H1 (cell line): ENCODE measurements at regions not wholly inside any gene's neighbourhood (a gene's known extent, or its start where the extent isn't known, plus 50 kb on each side); places are given as distances from the start of the nearest gene placed in this dataset.

ENCODE experiments used
- CTCF ChIA-PET: fragments of 300-600 bp; sonication (Branson Sonifier 250); formaldehyde crosslinking; loops from one replicate; lab custom pipeline; 2021; ENCODE audit not compliant: partially characterized antibody; lab: Charles Lee
- POLR2A ChIA-PET: fragments of 300-600 bp; sonication (Branson Sonifier 250); formaldehyde crosslinking; loops from one replicate; lab custom pipeline; 2021; ENCODE audit warnings: inconsistent platforms; ENCODE audit not compliant: partially characterized antibody; lab: Charles Lee
- DNase-seq, 2 experiments: peaks; one replicate each; pipeline versions ENCODE4 v3.0.0 to v3.0.0-alpha.2; 2010 to 2022; ENCODE audit warnings: low spot score in 2 of 2, low read depth in 1 of 2, mixed read lengths in 1 of 2
- FAIRE-seq: peaks from 2 replicates; lab custom pipeline; 2011; peaks lifted over from hg19 to GRCh38; lab: Jason Lieb, UNC
- H2AFZ ChIP-seq: 2 replicates; pipeline ENCODE4 v1.8.1; 2012; ENCODE audit warnings: low read length, inconsistent platforms
- H2AK5ac ChIP-seq: 2 replicates; pipeline ENCODE4 v1.6.1; 2013; ENCODE audit warnings: low read depth, low read length
- H2BK120ac ChIP-seq: replicated peaks from 2 replicates; pipeline ENCODE3; 2013; ENCODE audit warnings: low read depth, low read length, inconsistent platforms
- H2BK12ac ChIP-seq: 2 replicates; pipeline ENCODE4 v1.6.1; 2013; ENCODE audit warnings: low read depth, low read length
- H2BK15ac ChIP-seq: 2 replicates; pipeline ENCODE4 v1.6.1; 2013; ENCODE audit warnings: low read length
- H2BK20ac ChIP-seq: 2 replicates; pipeline ENCODE4 v1.6.1; 2013; ENCODE audit warnings: low read length
- H2BK5ac ChIP-seq: 2 replicates; pipeline ENCODE4 v1.6.1; 2013; ENCODE audit warnings: low read depth, low read length
- H3K14ac ChIP-seq: 2 replicates; pipeline ENCODE4 v1.6.1; 2013; ENCODE audit warnings: inconsistent platforms; ENCODE audit not compliant: insufficient read length
- H3K18ac ChIP-seq: 2 replicates; pipeline ENCODE4 v1.6.1; 2013; ENCODE audit warnings: low read length; ENCODE audit errors: extremely low read depth
- H3K23ac ChIP-seq: 2 replicates; pipeline ENCODE4 v1.6.1; 2013; ENCODE audit warnings: inconsistent platforms; ENCODE audit not compliant: insufficient read length
- H3K23me2 ChIP-seq: 2 replicates; pipeline ENCODE4 v1.6.1; 2013; ENCODE audit warnings: low read depth, low read length
- H3K27ac ChIP-seq: 2 replicates; pipeline ENCODE4 v1.6.1; 2011; ENCODE audit warnings: low read depth, low read length, inconsistent platforms
- H3K27me3 ChIP-seq, 4 experiments: replicated peaks in 1 of 4; 1 replicate in 1 of 4; 2 replicates in 3 of 4; pipeline versions ENCODE4 v1.6.1 to v1.8.1; 2011 to 2013; ENCODE audit warnings: low read length in 3 of 4, mild to moderate bottlenecking in 3 of 4, inconsistent platforms in 2 of 4, mixed read lengths in 2 of 4, moderate library complexity in 1 of 4; ENCODE audit not compliant: control insufficient read depth in 3 of 4, insufficient read depth in 3 of 4; ENCODE audit errors: extremely low read depth in 1 of 4
- H3K36me3 ChIP-seq, 4 experiments: 2 replicates each; pipeline versions ENCODE4 v1.6.1 to v1.8.1; 2011 to 2013; ENCODE audit warnings: mild to moderate bottlenecking in 4 of 4, low read length in 3 of 4, moderate library complexity in 2 of 4, control low read depth in 1 of 4, inconsistent platforms in 1 of 4; ENCODE audit not compliant: insufficient read depth in 4 of 4, control insufficient read depth in 2 of 4
- H3K4ac ChIP-seq: replicated peaks from 2 replicates; pipeline ENCODE3; 2013; ENCODE audit warnings: low read length, low read depth, mixed read lengths, inconsistent platforms; ENCODE audit not compliant: insufficient read length
- H3K4me1 ChIP-seq, 4 experiments: replicated peaks in 1 of 4; 1 replicate in 1 of 4; 2 replicates in 3 of 4; pipeline versions ENCODE4 v1.6.1 to v1.8.1; 2011 to 2013; ENCODE audit warnings: low read length in 3 of 4, inconsistent platforms in 2 of 4, mixed read lengths in 1 of 4; ENCODE audit not compliant: insufficient read depth in 4 of 4, control insufficient read depth in 3 of 4
- H3K4me2 ChIP-seq, 2 experiments: 2 replicates each; pipeline versions ENCODE4 v1.6.1 to v1.8.1; 2011 to 2013; ENCODE audit warnings: low read depth in 2 of 2, low read length in 2 of 2, control low read depth in 1 of 2, inconsistent platforms in 1 of 2, mild to moderate bottlenecking in 1 of 2; ENCODE audit not compliant: insufficient read depth in 1 of 2
- H3K4me3 ChIP-seq, 4 experiments: fragments of 200-600, 300-600 bp in 1 of 4; sonication (generic), shearing (Covaris generic), sonication (Bioruptor Twin) in 1 of 4; 2 replicates each; pipeline versions ENCODE4 v1.5.1 to v1.8.1; 2011 to 2016; ENCODE audit warnings: low read length in 4 of 4, low read depth in 3 of 4, control low read depth in 2 of 4, inconsistent platforms in 2 of 4, mild to moderate bottlenecking in 2 of 4, mixed read lengths in 1 of 4, moderate library complexity in 1 of 4; ENCODE audit not compliant: insufficient read depth in 2 of 4; ENCODE audit errors: extremely low read depth in 1 of 4
- H3K56ac ChIP-seq: replicated peaks from 2 replicates; pipeline ENCODE3; 2013; ENCODE audit warnings: low read depth, mild to moderate bottlenecking, mixed read lengths, low read length, inconsistent platforms; ENCODE audit not compliant: insufficient read length
- H3K79me1 ChIP-seq: 2 replicates; pipeline ENCODE4 v1.6.1; 2013; ENCODE audit warnings: low read depth, low read length, control low read depth
- H3K79me2 ChIP-seq, 2 experiments: 2 replicates each; pipeline versions ENCODE4 v1.6.1 to v1.8.1; 2012 to 2013; ENCODE audit warnings: low read length in 2 of 2, mild to moderate bottlenecking in 2 of 2, inconsistent platforms in 1 of 2; ENCODE audit not compliant: insufficient read depth in 2 of 2, control insufficient read depth in 1 of 2
- H3K9ac ChIP-seq, 4 experiments: replicated peaks in 1 of 4; 1 replicate in 1 of 4; 2 replicates in 3 of 4; pipeline versions ENCODE4 v1.6.1 to v1.8.1; 2011 to 2013; ENCODE audit warnings: low read depth in 3 of 4, low read length in 3 of 4, control low read depth in 2 of 4, mild to moderate bottlenecking in 2 of 4, moderate library complexity in 2 of 4, inconsistent platforms in 1 of 4; ENCODE audit errors: extremely low read depth in 1 of 4
- H3K9me3 ChIP-seq, 2 experiments: 2 replicates each; pipeline versions ENCODE4 v1.6.1 to v1.8.1; 2012 to 2013; ENCODE audit warnings: mild to moderate bottlenecking in 2 of 2, moderate library complexity in 2 of 2, control low read depth in 1 of 2, inconsistent platforms in 1 of 2, low read depth in 1 of 2, low read length in 1 of 2, mixed read lengths in 1 of 2; ENCODE audit not compliant: insufficient read depth in 2 of 2
- H4K20me1 ChIP-seq, 2 experiments: replicated peaks in 1 of 2; 2 replicates each; pipeline versions ENCODE3 to v1.8.1; 2011 to 2013; ENCODE audit warnings: inconsistent platforms in 2 of 2, low read length in 2 of 2, mild to moderate bottlenecking in 1 of 2; ENCODE audit not compliant: insufficient read depth in 2 of 2, control insufficient read depth in 1 of 2
- H4K5ac ChIP-seq: 2 replicates; pipeline ENCODE4 v1.6.1; 2013; ENCODE audit warnings: low read length, low read depth, mixed read lengths, inconsistent platforms; ENCODE audit not compliant: insufficient read length
- H4K8ac ChIP-seq: 2 replicates; pipeline ENCODE4 v1.8.0; 2013; ENCODE audit warnings: mild to moderate bottlenecking, moderate library complexity, low read length, inconsistent platforms; ENCODE audit not compliant: insufficient read depth; ENCODE audit errors: extremely low read depth
- H4K91ac ChIP-seq: replicated peaks from 2 replicates; pipeline ENCODE3; 2013; ENCODE audit warnings: low read length, mixed read lengths, inconsistent platforms; ENCODE audit not compliant: insufficient read length
- CHD2 ChIP-seq: IDR thresholded peaks from 2 replicates; pipeline ENCODE4 v1.6.1; 2012; ENCODE audit warnings: low read length, improper control_type of control experiment
- CTCF ChIP-seq, 3 experiments: IDR thresholded peaks; 1 replicate in 2 of 3; 2 replicates in 1 of 3; pipeline versions ENCODE4 v1.5.1 to v1.6.1; 2011; ENCODE audit warnings: low read length in 3 of 3, mild to moderate bottlenecking in 3 of 3, inconsistent platforms in 2 of 3, low read depth in 1 of 3, moderate library complexity in 1 of 3; ENCODE audit not compliant: insufficient read depth in 1 of 3; ENCODE audit errors: control extremely low read depth in 1 of 3
- EGR1 ChIP-seq: IDR thresholded peaks from 2 replicates; pipeline ENCODE4 v1.6.1; 2011; ENCODE audit warnings: low read depth, low read length, borderline replicate concordance
- GTF2F1 ChIP-seq: IDR thresholded peaks from 2 replicates; pipeline ENCODE4 v1.6.1; 2012; ENCODE audit warnings: low read depth, low read length, improper control_type of control experiment, borderline replicate concordance
- KDM4A ChIP-seq: IDR thresholded peaks from one replicate; pipeline ENCODE4 v1.7.1; 2012; ENCODE audit warnings: low read depth, mild to moderate bottlenecking, moderate library complexity, low read length, inconsistent platforms; ENCODE audit not compliant: severe bottlenecking
- KDM5A ChIP-seq: fragments of 200-600 bp; IDR thresholded peaks from 2 replicates; pipeline ENCODE4 v1.7.1; 2012; ENCODE audit warnings: mild to moderate bottlenecking, low read length, inconsistent platforms, mixed read lengths
- TAF1 ChIP-seq: IDR thresholded peaks from 2 replicates; pipeline ENCODE4 v1.6.1; 2011; ENCODE audit warnings: mild to moderate bottlenecking, low read depth, low read length
- ZNF274 ChIP-seq: IDR thresholded peaks from 2 replicates; pipeline ENCODE4 v1.7.0; 2012; ENCODE audit warnings: low read length, borderline replicate concordance; ENCODE audit errors: extremely low read depth
- WGBS, 2 experiments: shearing (Covaris generic) in 1 of 2; methylation state at CpG; one replicate each; pipeline versions ENCODE4 v1.1.6 to v1.1.7; 2013 to 2015; ENCODE audit warnings: low lambda C conversion rate in 2 of 2, mixed read lengths in 2 of 2, inconsistent platforms in 1 of 2, low coverage in 1 of 2, missing lambda C conversion rate in 1 of 2; ENCODE audit not compliant: insufficient replicate concordance in 2 of 2, insufficient coverage in 1 of 2, insufficient read length in 1 of 2; ENCODE audit errors: extremely low coverage in 1 of 2, missing lambda C conversion rate in 1 of 2; 5-methylcytosine and 5-hydroxymethylcytosine counted together
- TF ChIP-seq, protein P1 (sequence below): IDR thresholded peaks from 2 replicates; pipeline ENCODE4 v1.6.1; 2011; ENCODE audit warnings: low read length, improper control_type of control experiment
- TF ChIP-seq, protein P2 (sequence below): IDR thresholded peaks from 2 replicates; pipeline ENCODE4 v1.6.1; 2012; ENCODE audit warnings: inconsistent platforms

GRCh38 chr14:49228552-49228951, 357.6 kb downstream of the RPS29 start:
- 94% methylated on average over 4 of the region's 4 CpGs; no CpG with 5 or more reads in 1 of the 2 experiments for WGBS, 2 experiments
- Histone ChIP-seq H3K4me2 (no peak overlapping the region), H3K23ac (no peak overlapping the region), H3K23me2 (no peaks in the 10 kb centered on the region), H4K5ac (no peak overlapping the region), H2BK15ac (no peak overlapping the region), H4K20me1 (no peaks in the 10 kb centered on the region), H3K79me1 (no peaks in the 10 kb centered on the region), H3K9ac (no peak overlapping the region), H3K18ac (no peak overlapping the region), H2BK120ac (no peak overlapping the region), H3K27me3 (no peaks in the 10 kb centered on the region), H3K14ac (no peak overlapping the region), H2AFZ (no peak overlapping the region), H3K27ac (no peak overlapping the region), H3K4me3 (no peak overlapping the region), H3K56ac (no peak overlapping the region), H4K8ac (no peak overlapping the region), H2BK12ac (no peak overlapping the region), H4K91ac (no peak overlapping the region), H3K9me3 (no peaks in the 10 kb centered on the region), H3K36me3 (no peaks in the 10 kb centered on the region), H3K79me2 (no peaks in the 10 kb centered on the region), H3K4ac (no peak overlapping the region), H2BK5ac (no peak overlapping the region), H2BK20ac (no peak overlapping the region), H3K4me1 (no peaks in the 10 kb centered on the region), H2AK5ac (no peak overlapping the region)
- FAIRE-seq (no peak), DNase-seq (no peak)
- ChIA-PET CTCF (interaction anchor here (1.4 kb wide), 1 partner anchor 11 kb away, joined by 3 read pairs; no protein-coding TSS in a partner anchor), POLR2A (no interaction called here)
- TF ChIP-seq, protein P1, sequence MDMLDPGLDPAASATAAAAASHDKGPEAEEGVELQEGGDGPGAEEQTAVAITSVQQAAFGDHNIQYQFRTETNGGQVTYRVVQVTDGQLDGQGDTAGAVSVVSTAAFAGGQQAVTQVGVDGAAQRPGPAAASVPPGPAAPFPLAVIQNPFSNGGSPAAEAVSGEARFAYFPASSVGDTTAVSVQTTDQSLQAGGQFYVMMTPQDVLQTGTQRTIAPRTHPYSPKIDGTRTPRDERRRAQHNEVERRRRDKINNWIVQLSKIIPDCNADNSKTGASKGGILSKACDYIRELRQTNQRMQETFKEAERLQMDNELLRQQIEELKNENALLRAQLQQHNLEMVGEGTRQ = no peak
- TF ChIP-seq EGR1 (no peak), CTCF (IDR thresholded peaks at IDR 0.05; ENCODE audit: control extremely low read depth in 1 of 3, insufficient read depth in 1 of 3, low read depth in 1 of 3, low read length in 3 of 3) (no peak), CHD2 (no peak), TAF1 (no peak), KDM4A (no peak), GTF2F1 (no peak), ZNF274 (no peak), KDM5A (no peak)
- TF ChIP-seq, protein P2, sequence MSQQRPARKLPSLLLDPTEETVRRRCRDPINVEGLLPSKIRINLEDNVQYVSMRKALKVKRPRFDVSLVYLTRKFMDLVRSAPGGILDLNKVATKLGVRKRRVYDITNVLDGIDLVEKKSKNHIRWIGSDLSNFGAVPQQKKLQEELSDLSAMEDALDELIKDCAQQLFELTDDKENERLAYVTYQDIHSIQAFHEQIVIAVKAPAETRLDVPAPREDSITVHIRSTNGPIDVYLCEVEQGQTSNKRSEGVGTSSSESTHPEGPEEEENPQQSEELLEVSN = no peak
